HepG2 (cell line): ENCODE measurements at regions not wholly inside any gene's neighbourhood (a gene's known extent, or its start where the extent isn't known, plus 50 kb on each side); places are given as distances from the start of the nearest gene placed in this dataset.

Experiments
- ATF7 ChIP-seq, 2 experiments: fragments of 450-650 bp in 1 of 2; sonication (generic) in 1 of 2; formaldehyde crosslinking in 1 of 2; IDR thresholded peaks; 2 replicates each; pipeline versions ENCODE4 v1.4.0 to v1.6.1; 2016 to 2020; ENCODE audit warnings: antibody characterized with exemption in 1 of 2, mild to moderate bottlenecking in 1 of 2, missing genetic modification reagents in 1 of 2
- CEBPG ChIP-seq: IDR thresholded peaks from 2 replicates; pipeline ENCODE4 v1.6.1; 2016
- GATAD2A ChIP-seq: IDR thresholded peaks from 2 replicates; pipeline ENCODE4 v1.6.1; 2016
- HNF4G ChIP-seq, 2 experiments: sonication (generic) in 1 of 2; formaldehyde crosslinking in 1 of 2; IDR thresholded peaks; 2 replicates each; pipeline versions ENCODE4 v1.4.0 to v1.6.1; 2011 to 2020; ENCODE audit warnings: borderline replicate concordance in 2 of 2, low read depth in 2 of 2, mild to moderate bottlenecking in 2 of 2, low read length in 1 of 2, missing genetic modification reagents in 1 of 2, moderate library complexity in 1 of 2
- KDM3A ChIP-seq: IDR thresholded peaks from 2 replicates; pipeline ENCODE4 v1.6.1; 2018; ENCODE audit warnings: low read depth, missing compliant biosample characterization
- NFE2L2 ChIP-seq: fragments of 150-350 bp; IDR thresholded peaks from 2 replicates; pipeline ENCODE4 v1.6.1; 2014; ENCODE audit warnings: low read length
- NR2F1 ChIP-seq, 2 experiments: fragments of 450-650 bp in 1 of 2; formaldehyde crosslinking in 1 of 2; IDR thresholded peaks; 2 replicates each; pipeline versions ENCODE4 v1.5.0 to v1.6.1; 2016 to 2020; ENCODE audit warnings: mild to moderate bottlenecking in 1 of 2, missing compliant biosample characterization in 1 of 2, missing genetic modification reagents in 1 of 2, moderate library complexity in 1 of 2
- REL ChIP-seq: sonication (generic); formaldehyde crosslinking; conservative IDR thresholded peaks from 2 replicates; pipeline ENCODE4 v1.8.0; 2022; ENCODE audit warnings: mild to moderate bottlenecking, missing genetic modification reagents, moderate library complexity
- SALL2 ChIP-seq: sonication (generic); formaldehyde crosslinking; IDR thresholded peaks from 2 replicates; pipeline ENCODE4 v1.8.1; 2023; ENCODE audit warnings: mild to moderate bottlenecking, missing genetic modification reagents, inconsistent platforms
- SETDB1 ChIP-seq: sonication (generic); formaldehyde crosslinking; IDR thresholded peaks from 2 replicates; pipeline ENCODE4 v1.5.1; 2020; ENCODE audit warnings: missing genetic modification reagents, mild to moderate bottlenecking, borderline replicate concordance
- SMC3 ChIP-seq: IDR thresholded peaks from 2 replicates; pipeline ENCODE4 v1.6.1; 2011; ENCODE audit warnings: low read length, improper control_type of control experiment
- SNAI1 ChIP-seq: sonication (generic); formaldehyde crosslinking; IDR thresholded peaks from 2 replicates; pipeline ENCODE4 v1.5.0; 2020; ENCODE audit warnings: mild to moderate bottlenecking, missing genetic modification reagents, borderline replicate concordance
- SOX13 ChIP-seq, 3 experiments: fragments of 450-650 bp in 1 of 3; sonication (generic) in 1 of 3; formaldehyde crosslinking in 1 of 3; IDR thresholded peaks in 2 of 3; conservative IDR thresholded peaks in 1 of 3; 2 replicates each; pipeline versions ENCODE4 v1.5.0 to v1.6.1; 2016 to 2020; ENCODE audit warnings: antibody characterized with exemption in 1 of 3, mild to moderate bottlenecking in 1 of 3, missing compliant biosample characterization in 1 of 3, missing genetic modification reagents in 1 of 3, moderate library complexity in 1 of 3
- SOX5 ChIP-seq: IDR thresholded peaks from 2 replicates; pipeline ENCODE4 v1.6.1; 2016; ENCODE audit warnings: borderline replicate concordance
- SOX6 ChIP-seq, 2 experiments: fragments of 450-650 bp in 1 of 2; sonication (generic) in 1 of 2; formaldehyde crosslinking in 1 of 2; IDR thresholded peaks; 2 replicates each; pipeline versions ENCODE4 v1.4.0 to v1.6.1; 2017 to 2020; ENCODE audit warnings: antibody characterized with exemption in 1 of 2, mild to moderate bottlenecking in 1 of 2, missing genetic modification reagents in 1 of 2
- ZBTB3 ChIP-seq: sonication (generic); formaldehyde crosslinking; IDR thresholded peaks from 2 replicates; pipeline ENCODE4 v1.4.0; 2020; ENCODE audit warnings: low read depth, mild to moderate bottlenecking, moderate library complexity, missing genetic modification reagents, borderline replicate concordance
- ZFP90 ChIP-seq: sonication (generic); formaldehyde crosslinking; IDR thresholded peaks from 2 replicates; pipeline ENCODE4 v1.8.0; 2022; ENCODE audit warnings: missing genetic modification reagents, mild to moderate bottlenecking, inconsistent platforms, borderline replicate concordance
- ZNF10 ChIP-seq: sonication (generic); formaldehyde crosslinking; IDR thresholded peaks from 2 replicates; pipeline ENCODE4 v1.4.0; 2020; ENCODE audit warnings: mild to moderate bottlenecking, low read depth, missing genetic modification reagents, borderline replicate concordance
- ZNF350 ChIP-seq: sonication (generic); formaldehyde crosslinking; IDR thresholded peaks from 2 replicates; pipeline ENCODE4 v1.4.0; 2020; ENCODE audit warnings: mild to moderate bottlenecking, low read depth, missing genetic modification reagents, borderline replicate concordance
- ZNF629 ChIP-seq: sonication (generic); formaldehyde crosslinking; conservative IDR thresholded peaks from 2 replicates; pipeline ENCODE4 v1.5.0; 2020; ENCODE audit warnings: missing genetic modification reagents
- ZNF792 ChIP-seq: IDR thresholded peaks from 2 replicates; pipeline ENCODE4 v1.6.1; 2016
- ZSCAN12 ChIP-seq: sonication (generic); formaldehyde crosslinking; IDR thresholded peaks from 2 replicates; pipeline ENCODE4 v1.9.0; 2021; ENCODE audit warnings: mild to moderate bottlenecking, missing genetic modification reagents
- TF ChIP-seq, protein P1 (sequence below): sonication (generic); formaldehyde crosslinking; IDR thresholded peaks from 2 replicates; pipeline ENCODE4 v1.4.0; 2020; ENCODE audit warnings: mild to moderate bottlenecking, missing genetic modification reagents, borderline replicate concordance
- TF ChIP-seq, protein P2 (sequence below): sonication (generic); formaldehyde crosslinking; IDR thresholded peaks from 2 replicates; pipeline ENCODE4 v1.4.0; 2020; ENCODE audit warnings: missing genetic modification reagents

- TF ChIP-seq, protein P1, sequence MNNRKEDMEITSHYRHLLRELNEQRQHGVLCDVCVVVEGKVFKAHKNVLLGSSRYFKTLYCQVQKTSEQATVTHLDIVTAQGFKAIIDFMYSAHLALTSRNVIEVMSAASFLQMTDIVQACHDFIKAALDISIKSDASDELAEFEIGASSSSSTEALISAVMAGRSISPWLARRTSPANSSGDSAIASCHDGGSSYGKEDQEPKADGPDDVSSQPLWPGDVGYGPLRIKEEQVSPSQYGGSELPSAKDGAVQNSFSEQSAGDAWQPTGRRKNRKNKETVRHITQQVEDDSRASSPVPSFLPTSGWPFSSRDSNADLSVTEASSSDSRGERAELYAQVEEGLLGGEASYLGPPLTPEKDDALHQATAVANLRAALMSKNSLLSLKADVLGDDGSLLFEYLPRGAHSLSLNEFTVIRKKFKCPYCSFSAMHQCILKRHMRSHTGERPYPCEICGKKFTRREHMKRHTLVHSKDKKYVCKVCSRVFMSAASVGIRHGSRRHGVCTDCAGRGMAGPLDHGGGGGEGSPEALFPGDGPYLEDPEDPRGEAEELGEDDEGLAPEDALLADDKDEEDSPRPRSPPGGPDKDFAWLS (CRISPR knock-in tag) = no peak
- 0 out of 2 replicates have a peak, but pooled peaks have one; percentile 45 for TF ChIP-seq GATAD2A
- no peak for TF ChIP-seq ZBTB3 (CRISPR knock-in tag)
- peak; percentile 53 to 71; a peak in 3 of 4 replicates for TF ChIP-seq NR2F1 (CRISPR knock-in tag; IDR thresholded peaks at IDR 0.05)
- no peak for TF ChIP-seq ZNF10 (CRISPR knock-in tag)
- no peak for TF ChIP-seq SNAI1 (CRISPR knock-in tag)
- peak; percentile 53 for TF ChIP-seq ATF7 (IDR thresholded peaks at IDR 0.05)
- peak; percentile 58; the same call in 1 of the 2 replicates for TF ChIP-seq ATF7 (CRISPR knock-in tag; IDR thresholded peaks at IDR 0.05)
- TF ChIP-seq SOX13 (IDR thresholded peaks at IDR 0.05) = no peak
- TF ChIP-seq SOX13 (CRISPR knock-in tag; conservative IDR thresholded peaks at IDR 0.05 in 1 of 2, IDR thresholded peaks at IDR 0.05 in 1 of 2) = peak in 1 of 2 experiments; percentile 59; a peak in 1 of 4 replicates
- TF ChIP-seq ZNF350 = 0 out of 2 replicates have a peak, but pooled peaks have one; percentile 30
- TF ChIP-seq SALL2 (CRISPR knock-in tag) = peak; percentile 27; the same call in 1 of the 2 replicates
- no peak for TF ChIP-seq NFE2L2
- peak; percentile 96 for TF ChIP-seq CEBPG (CRISPR knock-in tag)
- peak; percentile 29; the same call in 1 of the 2 replicates for TF ChIP-seq ZNF792 (CRISPR knock-in tag)
- TF ChIP-seq ZNF629 (CRISPR knock-in tag) = peak; percentile 99
- peak; percentile 46; the same call in 1 of the 2 replicates for TF ChIP-seq SMC3
- no peak for TF ChIP-seq HNF4G (IDR thresholded peaks at IDR 0.05; ENCODE audit: borderline replicate concordance, low read depth, low read length)
- no peak for TF ChIP-seq HNF4G (CRISPR knock-in tag; IDR thresholded peaks at IDR 0.05; ENCODE audit: borderline replicate concordance, low read depth)
- TF ChIP-seq SETDB1 = no peak
- TF ChIP-seq SOX5 (CRISPR knock-in tag) = peak; percentile 67; the same call in 1 of the 2 replicates
- TF ChIP-seq ZSCAN12 (CRISPR knock-in tag) = no peak
- TF ChIP-seq SOX6 (IDR thresholded peaks at IDR 0.05) = no peak
- TF ChIP-seq SOX6 (CRISPR knock-in tag; IDR thresholded peaks at IDR 0.05) = peak; percentile 48; the same call in 1 of the 2 replicates
- no peak for TF ChIP-seq KDM3A (CRISPR knock-in tag)
- TF ChIP-seq ZFP90 (CRISPR knock-in tag) = peak; percentile 62; the same call in 1 of the 2 replicates
- TF ChIP-seq REL = no peak
- TF ChIP-seq, protein P2, sequence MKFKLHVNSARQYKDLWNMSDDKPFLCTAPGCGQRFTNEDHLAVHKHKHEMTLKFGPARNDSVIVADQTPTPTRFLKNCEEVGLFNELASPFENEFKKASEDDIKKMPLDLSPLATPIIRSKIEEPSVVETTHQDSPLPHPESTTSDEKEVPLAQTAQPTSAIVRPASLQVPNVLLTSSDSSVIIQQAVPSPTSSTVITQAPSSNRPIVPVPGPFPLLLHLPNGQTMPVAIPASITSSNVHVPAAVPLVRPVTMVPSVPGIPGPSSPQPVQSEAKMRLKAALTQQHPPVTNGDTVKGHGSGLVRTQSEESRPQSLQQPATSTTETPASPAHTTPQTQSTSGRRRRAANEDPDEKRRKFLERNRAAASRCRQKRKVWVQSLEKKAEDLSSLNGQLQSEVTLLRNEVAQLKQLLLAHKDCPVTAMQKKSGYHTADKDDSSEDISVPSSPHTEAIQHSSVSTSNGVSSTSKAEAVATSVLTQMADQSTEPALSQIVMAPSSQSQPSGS (CRISPR knock-in tag) = peak; percentile 76; the same call in 1 of the 2 replicates
Measured at GRCh38 chr20:56788041-56788670, 159.1 kb downstream of the TFAP2C start (continued).
